ENCODE measurements at regions not wholly inside any gene's neighbourhood (a gene's known extent, or its start where the extent isn't known, plus 50 kb on each side); places are given as distances from the start of the nearest gene placed in this dataset.

GRCh38 chrX:33969105-33969504 lies 163.0 kb downstream of the FAM47A start:
- no peak for ATAC-seq
- no peak for TF ChIP-seq GLIS3 (CRISPR knock-in tag; IDR thresholded peaks at IDR 0.05)
- no peak for TF ChIP-seq SNAI2 (CRISPR knock-in tag; IDR thresholded peaks at IDR 0.05)
- no peak for TF ChIP-seq ZC3H10 (CRISPR knock-in tag; IDR thresholded peaks at IDR 0.05)
- no peak for TF ChIP-seq ZFP3 (CRISPR knock-in tag; IDR thresholded peaks at IDR 0.05)
- no peak for TF ChIP-seq ARNTL (CRISPR knock-in tag; IDR thresholded peaks at IDR 0.05; ENCODE audit: borderline replicate concordance, low read depth)
- no peak for TF ChIP-seq ZNF565 (CRISPR knock-in tag; conservative IDR thresholded peaks at IDR 0.05; ENCODE audit: low read depth)

DNA sequence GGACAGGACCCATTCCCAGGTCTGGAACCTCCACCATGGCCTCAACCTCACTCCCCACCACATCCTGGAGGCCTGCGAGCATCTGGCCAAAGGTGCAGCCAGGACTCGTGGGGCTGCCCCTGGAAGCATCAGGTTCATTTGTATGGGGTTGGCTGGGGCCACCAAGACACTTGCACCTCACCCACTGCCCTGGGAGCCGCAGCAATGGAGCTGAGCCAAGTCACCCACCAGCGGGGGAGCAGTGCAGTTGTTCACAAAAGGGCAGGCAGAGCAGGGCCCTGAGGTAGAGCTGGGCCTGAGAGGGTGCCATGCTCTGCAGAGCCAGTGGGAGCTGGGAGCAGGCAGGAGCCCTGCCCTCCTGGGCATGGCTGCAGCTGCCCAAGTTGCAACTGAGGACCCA lies 163.5 kb downstream of the FAM47A start:
- TF ChIP-seq ZC3H10 (CRISPR knock-in tag; IDR thresholded peaks at IDR 0.05), result no peak
- TF ChIP-seq, protein P1, sequence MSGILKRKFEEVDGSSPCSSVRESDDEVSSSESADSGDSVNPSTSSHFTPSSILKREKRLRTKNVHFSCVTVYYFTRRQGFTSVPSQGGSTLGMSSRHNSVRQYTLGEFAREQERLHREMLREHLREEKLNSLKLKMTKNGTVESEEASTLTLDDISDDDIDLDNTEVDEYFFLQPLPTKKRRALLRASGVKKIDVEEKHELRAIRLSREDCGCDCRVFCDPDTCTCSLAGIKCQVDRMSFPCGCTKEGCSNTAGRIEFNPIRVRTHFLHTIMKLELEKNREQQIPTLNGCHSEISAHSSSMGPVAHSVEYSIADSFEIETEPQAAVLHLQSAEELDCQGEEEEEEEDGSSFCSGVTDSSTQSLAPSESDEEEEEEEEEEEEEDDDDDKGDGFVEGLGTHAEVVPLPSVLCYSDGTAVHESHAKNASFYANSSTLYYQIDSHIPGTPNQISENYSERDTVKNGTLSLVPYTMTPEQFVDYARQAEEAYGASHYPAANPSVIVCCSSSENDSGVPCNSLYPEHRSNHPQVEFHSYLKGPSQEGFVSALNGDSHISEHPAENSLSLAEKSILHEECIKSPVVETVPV (CRISPR knock-in tag; IDR thresholded peaks at IDR 0.05), result no peak
- TF ChIP-seq ZFP3 (CRISPR knock-in tag; IDR thresholded peaks at IDR 0.05), result no peak
- no peak for TF ChIP-seq SNAI2 (CRISPR knock-in tag; IDR thresholded peaks at IDR 0.05)
- TF ChIP-seq ZFP30 (CRISPR knock-in tag; IDR thresholded peaks at IDR 0.05), result no peak
- TF ChIP-seq, protein P2, sequence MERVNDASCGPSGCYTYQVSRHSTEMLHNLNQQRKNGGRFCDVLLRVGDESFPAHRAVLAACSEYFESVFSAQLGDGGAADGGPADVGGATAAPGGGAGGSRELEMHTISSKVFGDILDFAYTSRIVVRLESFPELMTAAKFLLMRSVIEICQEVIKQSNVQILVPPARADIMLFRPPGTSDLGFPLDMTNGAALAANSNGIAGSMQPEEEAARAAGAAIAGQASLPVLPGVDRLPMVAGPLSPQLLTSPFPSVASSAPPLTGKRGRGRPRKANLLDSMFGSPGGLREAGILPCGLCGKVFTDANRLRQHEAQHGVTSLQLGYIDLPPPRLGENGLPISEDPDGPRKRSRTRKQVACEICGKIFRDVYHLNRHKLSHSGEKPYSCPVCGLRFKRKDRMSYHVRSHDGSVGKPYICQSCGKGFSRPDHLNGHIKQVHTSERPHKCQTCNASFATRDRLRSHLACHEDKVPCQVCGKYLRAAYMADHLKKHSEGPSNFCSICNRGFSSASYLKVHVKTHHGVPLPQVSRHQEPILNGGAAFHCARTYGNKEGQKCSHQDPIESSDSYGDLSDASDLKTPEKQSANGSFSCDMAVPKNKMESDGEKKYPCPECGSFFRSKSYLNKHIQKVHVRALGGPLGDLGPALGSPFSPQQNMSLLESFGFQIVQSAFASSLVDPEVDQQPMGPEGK (CRISPR knock-in tag; IDR thresholded peaks at IDR 0.05; ENCODE audit: borderline replicate concordance), result no peak
- no peak for TF ChIP-seq OSR1 (CRISPR knock-in tag; IDR thresholded peaks at IDR 0.05)
- TF ChIP-seq BACH2 (CRISPR knock-in tag; IDR thresholded peaks at IDR 0.05; ENCODE audit: borderline replicate concordance), result no peak
- no peak for TF ChIP-seq TOX (CRISPR knock-in tag; IDR thresholded peaks at IDR 0.05; ENCODE audit: borderline replicate concordance)
- no peak for TF ChIP-seq TCF4 (CRISPR knock-in tag; IDR thresholded peaks at IDR 0.05; ENCODE audit: borderline replicate concordance)
- TF ChIP-seq, protein P3, sequence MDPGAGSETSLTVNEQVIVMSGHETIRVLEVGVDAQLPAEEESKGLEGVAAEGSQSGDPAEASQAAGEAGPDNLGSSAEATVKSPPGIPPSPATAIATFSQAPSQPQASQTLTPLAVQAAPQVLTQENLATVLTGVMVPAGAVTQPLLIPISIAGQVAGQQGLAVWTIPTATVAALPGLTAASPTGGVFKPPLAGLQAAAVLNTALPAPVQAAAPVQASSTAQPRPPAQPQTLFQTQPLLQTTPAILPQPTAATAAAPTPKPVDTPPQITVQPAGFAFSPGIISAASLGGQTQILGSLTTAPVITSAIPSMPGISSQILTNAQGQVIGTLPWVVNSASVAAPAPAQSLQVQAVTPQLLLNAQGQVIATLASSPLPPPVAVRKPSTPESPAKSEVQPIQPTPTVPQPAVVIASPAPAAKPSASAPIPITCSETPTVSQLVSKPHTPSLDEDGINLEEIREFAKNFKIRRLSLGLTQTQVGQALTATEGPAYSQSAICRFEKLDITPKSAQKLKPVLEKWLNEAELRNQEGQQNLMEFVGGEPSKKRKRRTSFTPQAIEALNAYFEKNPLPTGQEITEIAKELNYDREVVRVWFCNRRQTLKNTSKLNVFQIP (CRISPR knock-in tag; IDR thresholded peaks at IDR 0.05; ENCODE audit: borderline replicate concordance, low read depth), result no peak
- TF ChIP-seq, protein P4, sequence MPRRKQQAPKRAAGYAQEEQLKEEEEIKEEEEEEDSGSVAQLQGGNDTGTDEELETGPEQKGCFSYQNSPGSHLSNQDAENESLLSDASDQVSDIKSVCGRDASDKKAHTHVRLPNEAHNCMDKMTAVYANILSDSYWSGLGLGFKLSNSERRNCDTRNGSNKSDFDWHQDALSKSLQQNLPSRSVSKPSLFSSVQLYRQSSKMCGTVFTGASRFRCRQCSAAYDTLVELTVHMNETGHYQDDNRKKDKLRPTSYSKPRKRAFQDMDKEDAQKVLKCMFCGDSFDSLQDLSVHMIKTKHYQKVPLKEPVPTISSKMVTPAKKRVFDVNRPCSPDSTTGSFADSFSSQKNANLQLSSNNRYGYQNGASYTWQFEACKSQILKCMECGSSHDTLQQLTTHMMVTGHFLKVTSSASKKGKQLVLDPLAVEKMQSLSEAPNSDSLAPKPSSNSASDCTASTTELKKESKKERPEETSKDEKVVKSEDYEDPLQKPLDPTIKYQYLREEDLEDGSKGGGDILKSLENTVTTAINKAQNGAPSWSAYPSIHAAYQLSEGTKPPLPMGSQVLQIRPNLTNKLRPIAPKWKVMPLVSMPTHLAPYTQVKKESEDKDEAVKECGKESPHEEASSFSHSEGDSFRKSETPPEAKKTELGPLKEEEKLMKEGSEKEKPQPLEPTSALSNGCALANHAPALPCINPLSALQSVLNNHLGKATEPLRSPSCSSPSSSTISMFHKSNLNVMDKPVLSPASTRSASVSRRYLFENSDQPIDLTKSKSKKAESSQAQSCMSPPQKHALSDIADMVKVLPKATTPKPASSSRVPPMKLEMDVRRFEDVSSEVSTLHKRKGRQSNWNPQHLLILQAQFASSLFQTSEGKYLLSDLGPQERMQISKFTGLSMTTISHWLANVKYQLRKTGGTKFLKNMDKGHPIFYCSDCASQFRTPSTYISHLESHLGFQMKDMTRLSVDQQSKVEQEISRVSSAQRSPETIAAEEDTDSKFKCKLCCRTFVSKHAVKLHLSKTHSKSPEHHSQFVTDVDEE (CRISPR knock-in tag; IDR thresholded peaks at IDR 0.05), result no peak
- no peak for TF ChIP-seq ISL1 (CRISPR knock-in tag; IDR thresholded peaks at IDR 0.05)
- no peak for TF ChIP-seq ZNF70 (CRISPR knock-in tag; IDR thresholded peaks at IDR 0.05)
- no peak for TF ChIP-seq ESRRG (CRISPR knock-in tag; IDR thresholded peaks at IDR 0.05)
- TF ChIP-seq ZNF565 (CRISPR knock-in tag; conservative IDR thresholded peaks at IDR 0.05; ENCODE audit: low read depth), result no peak
- no peak for TF ChIP-seq PPARA (CRISPR knock-in tag; IDR thresholded peaks at IDR 0.05; ENCODE audit: borderline replicate concordance)
- no peak for ATAC-seq

- no peak for ATAC-seq
- TF ChIP-seq ZNF565 (CRISPR knock-in tag; conservative IDR thresholded peaks at IDR 0.05; ENCODE audit: low read depth) (no peak), RARB (CRISPR knock-in tag; IDR thresholded peaks at IDR 0.05) (no peak), ZNF70 (CRISPR knock-in tag; IDR thresholded peaks at IDR 0.05) (no peak), ARNTL (CRISPR knock-in tag; IDR thresholded peaks at IDR 0.05; ENCODE audit: borderline replicate concordance, low read depth) (no peak), CSDC2 (CRISPR knock-in tag; IDR thresholded peaks at IDR 0.05) (no peak), OSR1 (CRISPR knock-in tag; IDR thresholded peaks at IDR 0.05) (no peak), ZFP30 (CRISPR knock-in tag; IDR thresholded peaks at IDR 0.05) (no peak), TOX (CRISPR knock-in tag; IDR thresholded peaks at IDR 0.05; ENCODE audit: borderline replicate concordance) (no peak)
- TF ChIP-seq, protein P1 (CRISPR knock-in tag; IDR thresholded peaks at IDR 0.05), result no peak
- TF ChIP-seq, protein P2 (CRISPR knock-in tag; IDR thresholded peaks at IDR 0.05; ENCODE audit: borderline replicate concordance), result no peak
- TF ChIP-seq, protein P4 (CRISPR knock-in tag; IDR thresholded peaks at IDR 0.05), result no peak
- TF ChIP-seq, protein P3 (CRISPR knock-in tag; IDR thresholded peaks at IDR 0.05; ENCODE audit: borderline replicate concordance, low read depth), result no peak
These were observed 182.8 kb downstream of the FAM47A start for GRCh38 chrX:33949300-33949699.
